Keratinocyte (primary cell): ENCODE measurements at regions not wholly inside any gene's neighbourhood (a gene's known extent, or its start where the extent isn't known, plus 50 kb on each side); places are given as distances from the start of the nearest gene placed in this dataset.

ENCODE experiments used
- DNase-seq: peaks from one replicate; pipeline ENCODE4 v3.0.0-alpha.2; 2011; ENCODE audit warnings: low read depth, missing footprints, low spot score
- FAIRE-seq: peaks from 2 replicates; lab custom pipeline; 2011; peaks lifted over from hg19 to GRCh38; lab: Jason Lieb, UNC
- H2AFZ ChIP-seq: 2 replicates; pipeline ENCODE4 v1.6.0; 2012; ENCODE audit warnings: low read length, control low read depth, inconsistent platforms; ENCODE audit not compliant: control insufficient read depth
- H3K27ac ChIP-seq: 2 replicates; pipeline ENCODE4 v1.5.1; 2011; ENCODE audit warnings: low read length; ENCODE audit not compliant: control insufficient read depth, insufficient read depth
- H3K27me3 ChIP-seq: 3 replicates; pipeline ENCODE4 v1.6.0; 2011; ENCODE audit warnings: low read length; ENCODE audit not compliant: control insufficient read depth, insufficient read depth; ENCODE audit errors: extremely low read depth
- H3K36me3 ChIP-seq, 2 experiments: 2 replicates in 1 of 2; 3 replicates in 1 of 2; pipeline ENCODE4 v1.5.1; 2011; ENCODE audit warnings: low read length in 2 of 2, mild to moderate bottlenecking in 1 of 2; ENCODE audit not compliant: control insufficient read depth in 2 of 2, insufficient read depth in 2 of 2; ENCODE audit errors: extremely low read depth in 1 of 2
- H3K4me1 ChIP-seq: 3 replicates; pipeline ENCODE4 v1.5.1; 2011; ENCODE audit warnings: low read length; ENCODE audit not compliant: control insufficient read depth, insufficient read depth; ENCODE audit errors: extremely low read depth
- H3K4me2 ChIP-seq: 3 replicates; pipeline ENCODE4 v1.6.0; 2011; ENCODE audit warnings: low read depth, low read length; ENCODE audit not compliant: control insufficient read depth, insufficient read depth; ENCODE audit errors: extremely low read depth
- H3K4me3 ChIP-seq, 3 experiments: fragments of 200-600 bp in 1 of 3; sonication (generic) in 1 of 3; 2 replicates in 2 of 3; 3 replicates in 1 of 3; pipeline ENCODE4 v1.5.1; 2011 to 2016; ENCODE audit warnings: low read length in 3 of 3, mild to moderate bottlenecking in 3 of 3, control low read depth in 2 of 3, inconsistent platforms in 1 of 3, low read depth in 1 of 3, mixed read lengths in 1 of 3, mixed run types in 1 of 3, moderate library complexity in 1 of 3; ENCODE audit not compliant: control insufficient read depth in 2 of 3, insufficient read depth in 2 of 3; ENCODE audit errors: extremely low read depth in 1 of 3
- H3K79me2 ChIP-seq: 2 replicates; pipeline ENCODE4 v1.6.0; 2012; ENCODE audit warnings: low read length; ENCODE audit not compliant: control insufficient read depth, insufficient read depth
- H3K9ac ChIP-seq: 3 replicates; pipeline ENCODE4 v1.6.0; 2011; ENCODE audit warnings: low read length; ENCODE audit not compliant: control insufficient read depth, insufficient read depth; ENCODE audit errors: extremely low read depth
- H3K9me1 ChIP-seq: 3 replicates; pipeline ENCODE4 v1.6.0; 2011; ENCODE audit warnings: low read length; ENCODE audit not compliant: control insufficient read depth, insufficient read depth; ENCODE audit errors: extremely low read depth
- H3K9me3 ChIP-seq: 2 replicates; pipeline ENCODE4 v1.5.1; 2012; ENCODE audit warnings: low read depth, low read length; ENCODE audit not compliant: control insufficient read depth
- H4K20me1 ChIP-seq: 3 replicates; pipeline ENCODE4 v1.6.0; 2011; ENCODE audit warnings: low read length; ENCODE audit not compliant: control insufficient read depth, insufficient read depth; ENCODE audit errors: extremely low read depth
- EZH2 ChIP-seq: IDR thresholded peaks from one replicate; pipeline ENCODE4 v1.6.1; 2012; ENCODE audit warnings: inconsistent platforms, mild to moderate bottlenecking, low read length, moderate library complexity
- dilution Hi-C: fragments of 300-500 bp; cut with MboI; formaldehyde crosslinking; loops from one replicate; pipeline ENCODE4 v1.7.0; 2020; ENCODE audit warnings: low sequenced_read_pairs; ENCODE audit not compliant: extremely low pct_ligation_motif_present
- TF ChIP-seq, protein P1 (sequence below), 3 experiments: IDR thresholded peaks in 1 of 3; conservative IDR thresholded peaks in 1 of 3; optimal IDR thresholded peaks in 1 of 3; 2 replicates in 2 of 3; 3 replicates in 1 of 3; pipeline versions ENCODE3 to v1.5.1; 2011; ENCODE audit warnings: low read length in 3 of 3, mild to moderate bottlenecking in 3 of 3, moderate library complexity in 2 of 3, control low read depth in 1 of 3, inconsistent platforms in 1 of 3; ENCODE audit not compliant: insufficient read depth in 2 of 3; ENCODE audit errors: extremely low read depth in 1 of 3

DNA sequence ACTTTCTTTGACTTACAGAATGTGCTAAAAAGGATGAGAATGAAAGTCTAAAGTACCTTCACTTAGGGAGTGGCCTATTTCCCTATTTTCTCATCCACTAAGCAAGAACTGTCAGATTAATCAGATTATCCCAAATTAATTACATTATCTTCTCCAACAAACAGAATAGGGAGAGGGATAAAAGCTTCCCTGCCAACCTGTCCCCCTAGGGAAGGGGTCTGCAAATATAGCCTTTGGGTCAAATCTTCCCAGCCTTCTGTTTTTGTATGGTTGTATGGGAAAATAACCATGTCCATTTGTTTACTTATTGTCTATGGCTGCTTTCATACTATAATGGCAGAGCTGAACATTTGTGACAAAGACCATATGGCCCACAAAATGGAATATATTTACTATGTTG lies 57.1 kb upstream of the USP38 start:
- Histone ChIP-seq H3K9me1 (no peaks in the 10 kb centered on the region), H3K27me3 (no peaks in the 10 kb centered on the region), H3K9ac (no peak overlapping the region), H3K4me2 (no peak overlapping the region), H3K27ac (no peak overlapping the region), H3K4me3 (no peak overlapping the region), H3K9me3 (no peaks in the 10 kb centered on the region), H3K79me2 (no peaks in the 10 kb centered on the region), H3K36me3 (no peaks in the 10 kb centered on the region), H3K4me1 (no peaks in the 10 kb centered on the region), H4K20me1 (no peaks in the 10 kb centered on the region), H2AFZ (no peak overlapping the region)
- no peak for TF ChIP-seq EZH2
- TF ChIP-seq, protein P1, sequence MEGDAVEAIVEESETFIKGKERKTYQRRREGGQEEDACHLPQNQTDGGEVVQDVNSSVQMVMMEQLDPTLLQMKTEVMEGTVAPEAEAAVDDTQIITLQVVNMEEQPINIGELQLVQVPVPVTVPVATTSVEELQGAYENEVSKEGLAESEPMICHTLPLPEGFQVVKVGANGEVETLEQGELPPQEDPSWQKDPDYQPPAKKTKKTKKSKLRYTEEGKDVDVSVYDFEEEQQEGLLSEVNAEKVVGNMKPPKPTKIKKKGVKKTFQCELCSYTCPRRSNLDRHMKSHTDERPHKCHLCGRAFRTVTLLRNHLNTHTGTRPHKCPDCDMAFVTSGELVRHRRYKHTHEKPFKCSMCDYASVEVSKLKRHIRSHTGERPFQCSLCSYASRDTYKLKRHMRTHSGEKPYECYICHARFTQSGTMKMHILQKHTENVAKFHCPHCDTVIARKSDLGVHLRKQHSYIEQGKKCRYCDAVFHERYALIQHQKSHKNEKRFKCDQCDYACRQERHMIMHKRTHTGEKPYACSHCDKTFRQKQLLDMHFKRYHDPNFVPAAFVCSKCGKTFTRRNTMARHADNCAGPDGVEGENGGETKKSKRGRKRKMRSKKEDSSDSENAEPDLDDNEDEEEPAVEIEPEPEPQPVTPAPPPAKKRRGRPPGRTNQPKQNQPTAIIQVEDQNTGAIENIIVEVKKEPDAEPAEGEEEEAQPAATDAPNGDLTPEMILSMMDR (optimal IDR thresholded peaks at IDR 0.05 in 1 of 3, IDR thresholded peaks at IDR 0.05 in 1 of 3, conservative IDR thresholded peaks at IDR 0.05 in 1 of 3; ENCODE audit: extremely low read depth in 1 of 3, insufficient read depth in 2 of 3, low read length in 3 of 3), result no peak
- dilution Hi-C loops, result no loop called here
- no peak for DNase-seq
- FAIRE-seq, result no peak

DNA sequence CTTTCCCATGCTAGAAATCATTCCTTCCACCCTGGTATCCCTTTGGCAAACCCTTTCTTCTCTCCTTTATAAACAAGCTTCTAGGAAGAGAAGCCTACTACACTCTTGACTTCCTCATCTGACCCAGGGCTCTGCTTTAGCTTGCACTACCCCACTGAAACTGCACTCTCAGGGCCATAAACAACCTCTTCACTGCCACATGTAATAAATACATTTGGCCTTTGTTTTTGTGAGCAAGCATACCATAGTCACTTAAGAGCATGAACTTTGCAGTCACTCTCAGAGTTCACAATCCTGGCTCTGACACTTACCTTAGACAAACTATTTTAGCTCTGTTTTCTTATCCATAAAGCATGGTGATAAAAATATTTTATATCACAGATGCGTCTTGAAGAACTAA lies 50.7 kb upstream of the USP38 start:
- Histone ChIP-seq H3K9me3 (no peaks in the 10 kb centered on the region), H3K4me3 (no peak overlapping the region), H3K36me3 (no peaks in the 10 kb centered on the region), H4K20me1 (no peaks in the 10 kb centered on the region), H3K4me2 (no peak overlapping the region), H2AFZ (no peak overlapping the region), H3K79me2 (no peaks in the 10 kb centered on the region), H3K27me3 (no peaks in the 10 kb centered on the region), H3K9me1 (no peaks in the 10 kb centered on the region), H3K4me1 (no peaks in the 10 kb centered on the region), H3K27ac (no peak overlapping the region), H3K9ac (no peak overlapping the region)
- DNase-seq (no peak), FAIRE-seq (no peak)
- dilution Hi-C loops, result no loop called here
- TF ChIP-seq, protein P1 (optimal IDR thresholded peaks at IDR 0.05 in 1 of 3, IDR thresholded peaks at IDR 0.05 in 1 of 3, conservative IDR thresholded peaks at IDR 0.05 in 1 of 3; ENCODE audit: extremely low read depth in 1 of 3, insufficient read depth in 2 of 3, low read length in 3 of 3), result no peak
- no peak for TF ChIP-seq EZH2
